Esophagus muscularis mucosa (tissue), 4 donors: ENCODE measurements at regions not wholly inside any gene's neighbourhood (a gene's known extent, or its start where the extent isn't known, plus 50 kb on each side); places are given as distances from the start of the nearest gene placed in this dataset.
"Not testable (repeated sequence)": the region's sequence is repeated elsewhere in the genome, so short reads cannot be mapped to it uniquely, and the experiment has no call there.

Experiments
- DNase-seq: peaks from one replicate; pipeline ENCODE4 v3.0.0-alpha.2; 2017; ENCODE audit errors: extremely low spot score
- H3K27ac ChIP-seq, 4 donors: fragments of 200-600 bp; sonication (generic); replicated peaks in 1 of 4; 1 replicate in 3 of 4; 2 replicates in 1 of 4; pipeline ENCODE4 v1.5.1; 2016 to 2019; ENCODE audit warnings: mild to moderate bottlenecking in 1 of 4
- H3K27me3 ChIP-seq, 4 donors: fragments of 200-600 bp; sonication (generic); one replicate each; pipeline versions ENCODE4 v1.5.1 to v1.6.0; 2016 to 2019
- H3K36me3 ChIP-seq, 4 donors: fragments of 200-600 bp; sonication (generic); one replicate each; pipeline ENCODE4 v1.5.1; 2016 to 2019
- H3K4me1 ChIP-seq, 4 donors: fragments of 200-600 bp; sonication (generic); one replicate each; pipeline ENCODE4 v1.5.1; 2016 to 2019
- H3K4me3 ChIP-seq, 4 donors: fragments of 200-600 bp; sonication (generic); 1 replicate in 2 of 4; 2 replicates in 2 of 4; pipeline ENCODE4 v1.5.1; 2016 to 2019; ENCODE audit warnings: mild to moderate bottlenecking in 4 of 4, moderate library complexity in 1 of 4
- H3K9me3 ChIP-seq, 4 donors: fragments of 200-600 bp; sonication (generic); 1 replicate in 3 of 4; 2 replicates in 1 of 4; pipeline ENCODE4 v1.5.1; 2016 to 2019
- EP300 ChIP-seq: sonication (generic); formaldehyde crosslinking; IDR thresholded peaks from one replicate; pipeline ENCODE4 v1.6.1; 2017; ENCODE audit warnings: antibody characterized with exemption
- POLR2A ChIP-seq: fragments of 450-650 bp; IDR thresholded peaks from one replicate; pipeline ENCODE4 v1.6.1; 2017; ENCODE audit warnings: antibody characterized with exemption, moderate library complexity, mild to moderate bottlenecking, low read depth
- POLR2AphosphoS5 ChIP-seq, 2 donors: sonication (generic); formaldehyde crosslinking; IDR thresholded peaks; one replicate each; pipeline ENCODE4 v1.6.1; 2017; ENCODE audit warnings: antibody characterized with exemption in 2 of 2
- WGBS: methylation state at CpG from one replicate; pipeline ENCODE4 v1.1.5; 2018; 5-methylcytosine and 5-hydroxymethylcytosine counted together
- intact Hi-C: fragments of 100-400 bp; cut with DNase I; formaldehyde crosslinking; loops from one replicate; pipeline ENCODE4 v1.15.1; 2023
- TF ChIP-seq, protein P1 (sequence below), 3 experiments: fragments of 200-600 bp in 2 of 3; fragments of 450-650 bp in 1 of 3; sonication (generic) in 2 of 3; IDR thresholded peaks; one replicate each; pipeline ENCODE4 v1.5.1; 2017 to 2019; ENCODE audit warnings: antibody characterized with exemption in 3 of 3, mild to moderate bottlenecking in 2 of 3, moderate library complexity in 1 of 3

DNA sequence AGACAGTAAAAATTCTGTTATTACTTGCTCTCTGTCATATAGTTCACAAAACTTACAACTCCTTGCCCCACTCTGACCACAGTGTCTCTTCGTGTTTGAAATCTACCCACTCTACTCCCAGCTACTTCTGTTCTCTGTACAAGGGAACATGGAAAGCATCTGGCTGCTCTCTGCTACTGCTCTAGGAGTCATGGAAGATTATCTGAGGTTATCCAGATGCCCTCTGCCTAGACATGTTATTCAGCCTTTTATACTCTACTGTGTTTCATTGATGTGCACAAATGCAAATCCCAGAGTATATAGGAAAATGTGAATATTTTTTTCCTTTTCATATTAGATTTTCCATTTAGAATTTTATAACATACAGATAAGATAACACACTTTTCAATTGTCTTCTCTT, 1525.6 kb downstream of the MAT2B start:
- WGBS, result 81% methylated on average over 1 of the region's 1 CpG
- intact Hi-C loops, result no loop called here
- no peak overlapping the region for H3K4me3 ChIP-seq

DNA sequence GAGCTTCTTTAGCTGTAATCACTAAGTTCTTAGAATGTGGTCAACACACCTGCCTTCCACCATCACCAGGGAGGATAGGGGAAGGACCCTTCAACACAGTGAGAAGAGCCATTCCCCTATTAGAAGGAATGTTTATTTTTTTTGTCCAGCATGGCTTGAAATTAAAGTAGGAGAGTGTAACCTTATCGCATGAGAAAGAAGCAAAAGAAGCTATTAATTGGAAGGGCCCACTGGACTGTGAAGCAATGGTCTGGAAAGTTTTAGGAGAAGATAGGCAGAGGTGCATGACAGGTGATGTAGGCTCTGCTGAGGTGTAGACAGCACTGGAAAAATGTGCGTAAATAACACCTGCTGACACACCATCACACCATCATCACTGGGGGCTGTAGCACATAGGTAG, 1526.0 kb downstream of the MAT2B start:
- Histone ChIP-seq H3K27ac (no peak overlapping the region), H3K4me3 (no peak overlapping the region), H3K27me3 (no peaks in the 10 kb centered on the region), H3K36me3 (no peaks in the 10 kb centered on the region), H3K4me1 (no peaks in the 10 kb centered on the region), H3K9me3 (no peaks in the 10 kb centered on the region)
- TF ChIP-seq EP300 (no peak), POLR2AphosphoS5 (IDR thresholded peaks at IDR 0.05) (no peak), POLR2A (no peak)
- TF ChIP-seq, protein P1, sequence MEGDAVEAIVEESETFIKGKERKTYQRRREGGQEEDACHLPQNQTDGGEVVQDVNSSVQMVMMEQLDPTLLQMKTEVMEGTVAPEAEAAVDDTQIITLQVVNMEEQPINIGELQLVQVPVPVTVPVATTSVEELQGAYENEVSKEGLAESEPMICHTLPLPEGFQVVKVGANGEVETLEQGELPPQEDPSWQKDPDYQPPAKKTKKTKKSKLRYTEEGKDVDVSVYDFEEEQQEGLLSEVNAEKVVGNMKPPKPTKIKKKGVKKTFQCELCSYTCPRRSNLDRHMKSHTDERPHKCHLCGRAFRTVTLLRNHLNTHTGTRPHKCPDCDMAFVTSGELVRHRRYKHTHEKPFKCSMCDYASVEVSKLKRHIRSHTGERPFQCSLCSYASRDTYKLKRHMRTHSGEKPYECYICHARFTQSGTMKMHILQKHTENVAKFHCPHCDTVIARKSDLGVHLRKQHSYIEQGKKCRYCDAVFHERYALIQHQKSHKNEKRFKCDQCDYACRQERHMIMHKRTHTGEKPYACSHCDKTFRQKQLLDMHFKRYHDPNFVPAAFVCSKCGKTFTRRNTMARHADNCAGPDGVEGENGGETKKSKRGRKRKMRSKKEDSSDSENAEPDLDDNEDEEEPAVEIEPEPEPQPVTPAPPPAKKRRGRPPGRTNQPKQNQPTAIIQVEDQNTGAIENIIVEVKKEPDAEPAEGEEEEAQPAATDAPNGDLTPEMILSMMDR (IDR thresholded peaks at IDR 0.05), result no peak
- 92% methylated on average over 2 of the region's 2 CpGs for WGBS
- intact Hi-C loops, result no loop called here
- no peak for DNase-seq

More for the DNA sequence above, 1525.6 kb downstream of the MAT2B start:
- Histone ChIP-seq H3K36me3 (no peaks in the 10 kb centered on the region), H3K9me3 (no peaks in the 10 kb centered on the region), H3K4me1 (no peaks in the 10 kb centered on the region), H3K27ac (no peak overlapping the region), H3K27me3 (no peaks in the 10 kb centered on the region)
- DNase-seq, result no peak
- TF ChIP-seq POLR2A (no peak), EP300 (no peak), POLR2AphosphoS5 (IDR thresholded peaks at IDR 0.05) (no peak)
- TF ChIP-seq, protein P1 (IDR thresholded peaks at IDR 0.05), result no peak

DNA sequence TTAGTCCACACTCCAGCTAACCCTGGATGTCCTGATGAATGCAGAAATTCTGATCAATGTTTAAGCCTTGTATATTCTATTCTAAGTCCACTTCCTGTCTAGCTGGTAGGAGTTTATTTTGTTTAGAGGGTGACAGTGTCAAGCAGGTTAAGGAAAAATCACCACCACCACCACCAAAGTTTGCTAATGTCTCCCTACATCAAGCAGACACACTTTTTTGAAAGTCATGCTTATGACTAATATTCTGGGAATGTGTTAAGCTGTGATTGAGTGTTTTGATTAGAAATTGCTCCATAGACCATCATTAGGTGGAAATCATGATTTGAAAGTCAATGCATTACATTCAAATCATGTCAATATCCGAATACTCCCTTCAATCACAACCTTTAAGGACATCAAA, 1530.1 kb downstream of the MAT2B start:
- Histone ChIP-seq H3K27ac (no peak overlapping the region), H3K36me3 (no peaks in the 10 kb centered on the region), H3K4me1 (no peaks in the 10 kb centered on the region), H3K4me3 (no peak overlapping the region), H3K9me3 (no peaks in the 10 kb centered on the region), H3K27me3 (no peaks in the 10 kb centered on the region)
- TF ChIP-seq, protein P1 (IDR thresholded peaks at IDR 0.05), result no peak
- TF ChIP-seq EP300, result no peak
- TF ChIP-seq POLR2AphosphoS5 (IDR thresholded peaks at IDR 0.05), result no peak
- TF ChIP-seq POLR2A, result no peak
- intact Hi-C loops, result no loop called here
- WGBS, result 93% methylated on average over 1 of the region's 1 CpG
- DNase-seq, result no peak

DNA sequence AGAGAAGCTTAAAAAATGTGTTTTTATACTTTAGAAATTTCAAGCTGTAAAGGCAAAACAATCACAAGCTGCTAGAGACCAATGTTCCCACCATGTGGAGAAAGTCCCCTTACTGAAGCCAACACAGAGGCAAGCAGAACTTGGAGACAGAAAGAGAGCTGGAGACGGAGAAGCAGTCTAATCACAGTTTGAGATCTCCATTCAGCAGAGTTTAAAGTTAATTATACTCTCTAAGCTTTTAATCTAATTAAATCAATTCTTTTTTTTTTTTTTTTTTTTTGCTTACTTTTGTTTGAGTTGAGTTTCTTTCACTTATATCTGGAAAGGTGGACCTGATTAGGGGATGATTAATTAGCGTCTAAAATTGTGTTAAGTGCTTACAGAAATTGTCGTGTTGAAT, 1534.3 kb downstream of the MAT2B start:
- TF ChIP-seq, protein P1 (IDR thresholded peaks at IDR 0.05), result no peak
- TF ChIP-seq EP300 (no peak), POLR2AphosphoS5 (IDR thresholded peaks at IDR 0.05) (no peak), POLR2A (no peak)
- intact Hi-C loops, result no loop called here
- H3K4me3 ChIP-seq, result no peak overlapping the region
- H3K4me1 ChIP-seq, result no peaks in the 10 kb centered on the region
- 80% methylated on average over 3 of the region's 3 CpGs for WGBS
- no peaks in the 10 kb centered on the region for H3K36me3 ChIP-seq
- H3K27ac ChIP-seq, result no peak overlapping the region
- no peak for DNase-seq
- no peaks in the 10 kb centered on the region for H3K27me3 ChIP-seq
- no peaks in the 10 kb centered on the region for H3K9me3 ChIP-seq

DNA sequence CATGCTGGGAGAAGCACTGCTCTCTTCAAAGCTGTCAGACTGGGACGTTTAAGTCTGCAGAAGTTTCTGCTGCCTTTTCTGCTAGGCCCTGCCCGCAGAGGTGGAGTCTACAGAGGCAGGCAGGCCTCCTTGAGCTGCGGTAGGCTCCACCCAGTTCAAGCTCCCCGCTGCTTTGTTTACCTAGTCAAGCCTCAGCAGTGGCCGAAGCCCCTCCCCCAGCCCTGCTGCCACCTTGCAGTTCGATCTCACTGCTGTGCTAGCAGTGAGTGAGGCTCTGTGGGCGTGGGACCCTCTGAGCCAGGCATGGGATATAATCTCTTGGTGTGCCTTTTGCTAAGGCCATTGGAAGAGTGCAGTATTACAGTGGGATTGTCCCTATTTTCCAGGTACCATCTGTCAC, 1540.5 kb downstream of the MAT2B start:
- H3K4me1 ChIP-seq, H3K27ac ChIP-seq, H3K27me3 ChIP-seq, H3K9me3 ChIP-seq, DNase-seq, H3K4me3 ChIP-seq, intact Hi-C loops, H3K36me3 ChIP-seq: not testable (repeated sequence)
- 77% methylated on average over 7 of the region's 7 CpGs for WGBS
